Skin of body (tissue), 1 donor: ENCODE measurements at regions not wholly inside any gene's neighbourhood (a gene's known extent, or its start where the extent isn't known, plus 50 kb on each side); places are given as distances from the start of the nearest gene placed in this dataset.
"Not testable (repeated sequence)": the region's sequence is repeated elsewhere in the genome, so short reads cannot be mapped to it uniquely, and the experiment has no call there.

Source experiments
- DNase-seq: peaks from one replicate; lab custom pipeline; 2025; lab: John Stamatoyannopoulos, UW

GRCh38 chr9:31500422-31500821, 884.0 kb upstream of the ACO1 start:
- no peak for DNase-seq

GRCh38 chr9:31519011-31519410, 865.4 kb upstream of the ACO1 start:
- no peak for DNase-seq

DNA sequence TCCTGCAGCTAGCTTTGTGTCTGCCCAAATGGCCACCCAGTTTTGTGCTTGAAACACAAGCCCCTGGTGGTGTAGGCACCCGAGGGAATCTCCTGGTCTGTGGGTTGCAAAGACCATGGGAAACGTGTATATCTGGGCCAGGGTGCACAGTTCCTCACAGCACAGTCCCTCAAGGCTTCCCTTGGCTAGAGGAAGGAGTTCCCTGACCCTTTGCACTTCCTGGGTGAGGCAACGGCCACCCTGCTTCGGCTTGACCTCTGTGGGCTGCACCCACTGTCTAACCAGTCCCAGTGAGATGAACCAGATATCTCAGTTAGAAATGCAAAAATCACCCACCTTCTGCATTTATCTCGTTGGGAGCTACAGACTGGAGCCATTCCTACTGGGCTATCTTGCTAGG, 865.0 kb upstream of the ACO1 start:
- no peak for DNase-seq

DNA sequence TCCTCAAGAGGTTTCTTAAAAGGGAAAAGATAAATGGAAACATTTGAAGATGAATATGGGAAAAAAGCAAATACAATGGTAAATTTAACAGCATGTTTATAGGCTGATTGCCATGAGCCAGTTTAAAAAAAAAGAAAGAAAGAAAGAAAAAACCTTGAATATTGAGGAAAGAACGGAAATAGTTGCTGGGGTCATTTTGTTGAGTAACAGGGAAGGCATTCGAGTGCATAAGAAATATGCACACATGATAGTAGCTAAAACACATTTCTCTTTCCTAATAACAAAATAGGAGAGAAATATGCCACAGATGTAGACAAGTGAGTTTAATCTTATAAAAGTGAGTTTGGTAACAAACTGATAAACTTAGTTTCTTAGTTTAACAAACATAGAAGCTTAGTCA, 864.6 kb upstream of the ACO1 start:
- no peak for DNase-seq

DNA sequence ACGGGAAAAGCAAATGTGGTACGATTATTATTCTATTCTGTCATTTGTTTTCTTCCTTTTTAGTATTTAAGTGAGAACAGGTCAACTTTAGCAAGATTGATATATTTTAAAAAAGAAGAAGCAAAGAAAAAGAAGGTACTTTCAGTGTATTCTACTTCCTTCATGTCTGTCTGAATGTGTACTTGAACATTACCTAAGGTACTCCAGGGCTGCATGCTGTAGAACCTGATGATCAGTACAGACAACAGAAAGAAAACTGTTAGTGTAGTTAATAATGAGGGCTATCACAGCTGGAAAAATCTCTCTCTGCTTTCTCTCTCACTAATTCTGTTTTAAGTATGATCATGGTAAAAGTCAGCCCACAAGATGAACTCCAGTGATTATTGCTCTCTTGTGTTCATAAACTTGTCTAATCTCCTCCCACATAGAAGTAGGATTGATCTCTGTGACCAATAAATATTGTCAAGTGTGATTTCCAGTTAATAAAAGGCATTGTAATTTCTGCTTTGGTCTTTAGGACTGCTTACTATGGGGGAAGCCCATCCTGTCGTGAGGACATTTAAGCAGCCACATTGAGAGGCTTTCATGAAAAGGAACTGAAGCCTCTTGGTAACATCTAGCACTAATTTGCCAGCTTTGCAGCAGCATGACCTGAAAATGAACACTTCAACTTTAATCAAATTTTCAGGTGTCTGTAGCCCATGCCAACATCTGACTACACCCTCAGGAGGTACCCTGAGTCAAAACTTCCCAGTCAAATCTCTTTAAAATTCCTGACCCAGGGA, 864.0 kb upstream of the ACO1 start:
- DNase-seq = no peak

DNA sequence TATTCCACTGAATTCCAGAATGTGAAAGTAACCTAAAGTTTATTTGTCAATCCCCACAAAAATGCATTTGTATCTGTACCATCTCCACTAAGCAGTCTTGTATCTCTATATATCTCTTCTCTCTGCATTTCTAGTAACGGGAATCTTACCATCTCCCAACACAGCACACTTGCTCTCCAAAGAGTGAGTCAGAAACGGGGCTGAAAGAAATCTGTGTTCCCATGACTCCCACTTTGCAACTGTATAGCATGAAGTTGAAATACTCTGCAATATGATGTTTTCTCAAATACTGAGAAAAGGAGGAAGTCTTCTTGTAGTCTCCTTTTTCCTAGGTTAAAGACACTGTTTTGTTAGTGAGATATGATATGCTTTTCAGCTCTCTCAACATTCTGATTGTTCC, 848.8 kb upstream of the ACO1 start:
- DNase-seq = no peak

DNA sequence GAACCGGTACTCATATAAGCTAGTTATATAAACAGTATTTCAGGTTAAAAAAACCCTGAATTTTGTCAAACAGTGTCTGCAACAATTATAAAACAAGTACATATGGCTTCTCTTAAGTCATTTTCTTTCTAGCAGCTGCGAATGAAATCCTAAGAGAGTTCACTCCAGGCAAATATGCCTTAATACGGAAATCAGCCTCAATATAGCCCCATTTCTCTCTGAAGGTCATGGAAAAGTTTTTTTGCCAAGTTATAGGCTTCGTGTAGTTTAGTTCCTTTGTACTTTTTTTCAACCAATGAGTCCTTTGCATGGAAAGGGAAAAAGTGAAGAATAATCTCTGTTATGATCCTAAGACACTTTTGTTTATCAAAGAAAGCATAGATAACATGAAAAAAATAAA, 848.0 kb upstream of the ACO1 start:
- DNase-seq = peak; percentile 61

- DNase-seq = peak; percentile 22
Observed at GRCh38 chr9:31541721-31542281, 842.6 kb upstream of the ACO1 start.

- peak; percentile 57 for DNase-seq
Observed at GRCh38 chr9:31542384-31543055, 841.9 kb upstream of the ACO1 start.

DNA sequence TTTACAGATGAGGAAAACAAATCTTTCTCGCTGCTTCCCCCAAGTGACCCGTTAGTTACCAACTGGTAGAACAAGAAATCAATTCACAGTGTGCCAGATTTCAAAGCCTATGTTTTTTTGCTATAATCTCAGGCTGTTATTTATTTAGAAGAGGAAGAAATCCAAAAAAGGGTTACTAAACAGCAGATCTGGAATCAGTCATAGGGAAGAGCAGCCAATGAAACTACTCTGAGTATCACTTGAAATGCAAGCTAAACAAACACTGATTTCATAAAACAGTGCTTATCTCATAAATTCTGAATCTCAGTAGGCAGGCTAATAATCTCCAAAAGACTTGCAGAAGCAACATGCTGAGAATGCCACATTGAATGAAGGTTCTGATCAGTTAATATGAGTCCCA, 829.5 kb upstream of the ACO1 start:
- no peak for DNase-seq

DNA sequence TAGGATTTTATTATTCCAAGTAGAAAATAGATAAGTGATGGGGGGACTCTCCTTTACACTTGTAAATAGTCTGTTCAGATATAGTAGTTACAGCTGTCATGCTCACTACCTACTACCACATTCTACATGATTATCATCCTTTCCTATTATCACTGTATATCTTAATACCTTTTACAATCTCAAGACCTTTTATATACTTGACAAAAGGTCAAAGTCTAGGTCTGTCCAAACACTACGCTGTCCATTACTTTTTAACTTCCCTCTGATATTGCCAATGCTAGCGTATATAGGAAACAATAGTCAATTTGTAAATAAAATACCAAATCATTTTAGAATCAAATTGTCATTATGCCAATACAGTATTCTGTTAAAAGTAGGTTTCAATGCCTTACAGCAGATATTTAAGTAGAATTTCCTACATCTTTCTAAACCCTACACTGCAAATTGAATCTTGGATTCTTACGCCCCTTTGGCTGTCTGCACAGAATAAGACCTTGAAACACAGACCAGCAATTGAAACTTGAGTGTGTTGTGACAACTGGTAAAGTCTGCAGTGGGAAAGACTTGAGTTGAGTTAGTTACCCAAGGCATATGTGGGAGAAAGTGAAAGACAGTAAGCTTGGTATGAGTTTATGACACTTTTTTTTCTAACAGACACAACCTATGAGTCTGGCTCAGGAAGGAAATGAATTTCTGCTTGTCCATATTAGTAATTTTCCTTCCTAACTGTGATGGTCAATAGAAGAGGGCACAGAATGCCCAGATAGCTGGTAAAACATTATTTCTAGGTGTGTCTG, 827.6 kb upstream of the ACO1 start:
- no peak for DNase-seq

DNA sequence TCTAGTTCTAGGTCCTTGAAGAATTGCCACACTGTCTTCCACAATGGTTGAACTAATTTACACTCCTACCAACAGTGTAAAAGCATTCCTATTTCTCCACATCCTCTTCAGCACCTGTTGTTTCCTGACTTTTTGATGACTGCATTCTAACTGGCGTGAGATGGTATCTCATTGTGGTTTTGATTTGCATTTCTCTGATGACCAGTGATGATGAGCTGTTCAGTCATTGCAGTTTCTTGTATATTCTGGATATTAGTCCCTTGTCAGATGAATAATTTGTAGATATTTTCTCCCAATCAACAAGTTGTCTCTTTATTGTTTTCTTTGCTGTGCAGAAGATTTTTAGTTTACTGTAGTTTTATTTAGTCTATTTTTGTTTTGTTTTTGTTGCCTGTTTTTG, 812.3 kb upstream of the ACO1 start:
- not testable (repeated sequence) for DNase-seq

DNA sequence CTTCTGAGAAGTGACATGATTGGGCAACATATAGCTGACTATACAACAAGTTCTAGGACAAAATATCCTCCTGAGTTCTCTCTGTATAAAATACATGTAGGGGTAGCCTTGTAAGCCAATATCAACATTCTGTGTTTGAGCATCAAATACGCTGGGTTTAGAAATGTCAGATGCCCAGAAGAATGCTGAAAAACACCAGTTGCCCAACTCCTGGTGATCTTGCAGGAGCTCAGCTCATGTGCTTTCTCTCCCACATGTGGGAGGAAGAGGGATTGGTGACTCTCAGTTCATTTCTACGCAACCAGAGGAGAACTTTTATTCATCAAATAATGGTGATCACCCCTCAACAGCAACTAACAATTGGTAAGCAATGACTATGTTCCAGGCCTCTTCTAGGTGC, 810.9 kb upstream of the ACO1 start:
- no peak for DNase-seq

DNA sequence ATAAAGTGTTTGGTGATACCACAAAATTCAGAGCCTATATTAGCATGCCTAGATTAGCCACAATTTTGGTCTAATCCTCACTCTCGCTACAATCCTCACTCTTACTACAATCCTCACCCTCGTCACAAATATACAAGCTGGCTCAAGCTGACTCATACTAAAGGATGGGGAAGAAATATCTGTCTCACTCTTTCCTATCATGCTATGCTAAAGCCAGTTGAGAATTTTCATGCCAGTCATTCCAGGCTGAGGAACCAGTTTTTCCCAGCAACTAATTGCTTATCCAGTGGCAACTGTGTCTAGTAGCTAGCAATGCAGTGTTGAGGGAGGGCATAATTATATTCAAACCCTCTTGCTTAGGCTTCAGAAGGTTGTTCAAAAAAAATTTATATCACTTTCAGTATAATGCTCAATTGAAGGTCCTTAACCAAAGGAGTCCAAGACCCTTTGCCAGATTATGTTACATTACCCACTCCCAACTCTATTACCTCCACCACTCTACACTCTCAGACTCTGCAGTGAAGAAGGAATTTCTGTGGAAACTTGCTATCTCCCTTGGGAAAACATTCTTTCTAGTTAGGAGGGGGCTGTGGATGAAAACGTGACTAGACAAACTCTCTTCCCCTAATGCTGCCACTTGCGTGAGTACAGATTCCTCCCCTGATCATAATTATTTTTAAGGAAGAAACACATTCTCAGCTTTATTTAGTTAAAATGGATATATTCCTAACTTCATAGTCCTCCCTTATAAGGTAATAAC, 810.3 kb upstream of the ACO1 start:
- DNase-seq = no peak

DNA sequence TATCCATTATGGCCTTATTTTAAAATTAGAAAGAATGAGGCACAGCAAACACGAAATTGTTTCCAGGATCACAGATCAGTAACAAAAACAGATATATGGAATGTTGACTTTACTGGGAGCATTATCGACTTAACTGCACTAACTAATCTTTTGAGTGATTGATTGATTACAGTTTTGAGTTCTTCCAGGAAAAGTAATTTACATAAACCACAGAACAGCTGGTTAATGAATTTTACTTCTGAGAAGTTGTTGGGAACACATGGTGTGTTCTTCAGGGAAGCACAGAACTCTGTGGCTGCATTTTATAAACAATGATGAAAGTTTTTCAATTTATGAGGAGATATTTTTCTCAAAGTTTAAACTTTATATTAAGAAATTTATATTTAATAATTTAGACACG, 802.4 kb upstream of the ACO1 start:
- DNase-seq = no peak

- no peak for DNase-seq
Observed at GRCh38 chr9:31582561-31582960, 801.9 kb upstream of the ACO1 start.

- no peak for DNase-seq
Observed at GRCh38 chr9:31585158-31585557, 799.3 kb upstream of the ACO1 start.

GRCh38 chr9:31587146-31587545, 797.3 kb upstream of the ACO1 start:
- DNase-seq = no peak

GRCh38 chr9:31588006-31588405, 796.4 kb upstream of the ACO1 start:
- DNase-seq = no peak

DNA sequence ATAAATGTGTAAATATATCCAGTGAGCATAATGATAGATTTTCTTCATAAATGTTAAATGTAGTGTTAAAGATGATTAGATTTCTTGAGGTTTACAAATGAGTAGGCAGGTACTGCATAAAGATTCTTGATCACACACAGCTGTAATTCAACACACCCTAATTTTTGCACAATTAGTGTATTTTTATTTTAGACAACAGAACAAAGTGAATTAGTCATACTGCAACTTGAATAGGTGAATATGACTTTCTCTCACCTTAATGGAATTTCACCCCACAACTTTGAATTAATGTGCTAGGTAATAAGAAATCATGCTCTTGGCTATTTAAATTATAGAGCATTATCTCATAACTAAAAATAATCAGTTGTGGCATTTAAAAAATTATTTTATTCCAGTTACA, 795.7 kb upstream of the ACO1 start:
- no peak for DNase-seq

- no peak for DNase-seq
Observed at GRCh38 chr9:31590091-31590490, 794.4 kb upstream of the ACO1 start.
